GM12874 (cell line): ENCODE measurements at regions not wholly inside any gene's neighbourhood (a gene's known extent, or its start where the extent isn't known, plus 50 kb on each side); places are given as distances from the start of the nearest gene placed in this dataset.

Source experiments
- TF ChIP-seq, protein P1 (sequence below): IDR thresholded peaks from 2 replicates; pipeline ENCODE4 v1.5.1; 2011; ENCODE audit warnings: low read depth, mild to moderate bottlenecking, control low read depth, low read length, moderate library complexity; ENCODE audit not compliant: insufficient read depth

DNA sequence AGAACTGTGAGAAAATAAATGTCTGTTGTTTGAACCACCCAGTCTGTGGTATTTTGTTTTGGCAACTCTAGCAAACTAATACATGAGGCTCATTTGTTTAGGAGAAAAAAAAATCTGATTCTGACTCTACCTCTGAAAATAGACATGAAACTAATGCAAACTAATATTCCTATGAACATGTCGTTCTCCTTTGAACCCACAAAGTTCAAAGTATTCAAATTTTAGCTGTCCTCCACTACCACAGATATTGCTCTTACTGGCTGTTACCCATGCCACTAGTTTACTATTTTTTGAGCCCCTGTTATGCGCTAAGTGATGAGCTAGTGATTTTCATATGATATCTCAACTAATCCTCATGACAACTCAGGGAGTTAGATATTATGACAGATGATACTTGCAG is 58.8 kb upstream of the ZNF804B start:
- TF ChIP-seq, protein P1, sequence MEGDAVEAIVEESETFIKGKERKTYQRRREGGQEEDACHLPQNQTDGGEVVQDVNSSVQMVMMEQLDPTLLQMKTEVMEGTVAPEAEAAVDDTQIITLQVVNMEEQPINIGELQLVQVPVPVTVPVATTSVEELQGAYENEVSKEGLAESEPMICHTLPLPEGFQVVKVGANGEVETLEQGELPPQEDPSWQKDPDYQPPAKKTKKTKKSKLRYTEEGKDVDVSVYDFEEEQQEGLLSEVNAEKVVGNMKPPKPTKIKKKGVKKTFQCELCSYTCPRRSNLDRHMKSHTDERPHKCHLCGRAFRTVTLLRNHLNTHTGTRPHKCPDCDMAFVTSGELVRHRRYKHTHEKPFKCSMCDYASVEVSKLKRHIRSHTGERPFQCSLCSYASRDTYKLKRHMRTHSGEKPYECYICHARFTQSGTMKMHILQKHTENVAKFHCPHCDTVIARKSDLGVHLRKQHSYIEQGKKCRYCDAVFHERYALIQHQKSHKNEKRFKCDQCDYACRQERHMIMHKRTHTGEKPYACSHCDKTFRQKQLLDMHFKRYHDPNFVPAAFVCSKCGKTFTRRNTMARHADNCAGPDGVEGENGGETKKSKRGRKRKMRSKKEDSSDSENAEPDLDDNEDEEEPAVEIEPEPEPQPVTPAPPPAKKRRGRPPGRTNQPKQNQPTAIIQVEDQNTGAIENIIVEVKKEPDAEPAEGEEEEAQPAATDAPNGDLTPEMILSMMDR, result no peak

GRCh38 chr7:88694207-88694606 is 65.3 kb upstream of the ZNF804B start:
- TF ChIP-seq, protein P1, result no peak

GRCh38 chr7:88693131-88693530 is 66.4 kb upstream of the ZNF804B start:
- TF ChIP-seq, protein P1, result no peak

DNA sequence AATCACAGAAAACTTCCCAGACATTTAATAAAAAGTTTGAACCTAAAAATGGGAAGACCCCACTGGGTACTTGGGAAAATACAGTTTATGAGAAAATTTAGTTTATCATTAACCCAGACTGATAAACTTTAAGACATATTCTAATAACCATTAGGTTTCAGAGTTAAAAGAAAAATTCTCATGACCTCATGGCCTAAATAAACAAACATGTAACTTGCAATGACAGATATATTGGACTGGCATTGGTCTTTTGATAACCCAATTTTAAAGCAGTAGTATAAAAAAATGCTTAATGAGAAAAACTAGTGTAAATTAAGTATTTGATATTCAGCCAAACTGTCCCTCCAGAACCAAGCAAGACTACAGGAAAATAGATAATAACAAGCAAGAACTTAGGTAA is 67.0 kb upstream of the ZNF804B start:
- TF ChIP-seq, protein P1, result no peak

GRCh38 chr7:88689821-88690220 is 69.7 kb upstream of the ZNF804B start:
- TF ChIP-seq, protein P1, result no peak

DNA sequence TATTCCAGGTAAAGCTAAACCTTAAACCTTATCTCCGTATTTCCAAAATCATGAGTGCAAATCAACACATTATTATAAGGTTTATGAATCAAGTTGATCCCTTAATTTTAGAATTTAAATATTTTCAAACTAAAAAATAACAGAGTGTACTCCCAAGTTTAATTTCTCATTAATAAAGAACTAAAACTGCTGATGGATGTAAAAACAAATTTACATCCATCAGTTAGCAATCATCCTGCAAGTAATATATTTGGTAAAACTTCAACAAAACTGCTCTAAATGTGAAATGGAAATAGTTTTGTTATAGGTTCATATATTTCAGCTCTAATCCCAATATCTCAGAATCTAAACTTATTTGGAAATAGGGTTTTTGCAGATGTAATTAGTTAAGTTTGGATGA is 71.3 kb upstream of the ZNF804B start:
- TF ChIP-seq, protein P1, result no peak

DNA sequence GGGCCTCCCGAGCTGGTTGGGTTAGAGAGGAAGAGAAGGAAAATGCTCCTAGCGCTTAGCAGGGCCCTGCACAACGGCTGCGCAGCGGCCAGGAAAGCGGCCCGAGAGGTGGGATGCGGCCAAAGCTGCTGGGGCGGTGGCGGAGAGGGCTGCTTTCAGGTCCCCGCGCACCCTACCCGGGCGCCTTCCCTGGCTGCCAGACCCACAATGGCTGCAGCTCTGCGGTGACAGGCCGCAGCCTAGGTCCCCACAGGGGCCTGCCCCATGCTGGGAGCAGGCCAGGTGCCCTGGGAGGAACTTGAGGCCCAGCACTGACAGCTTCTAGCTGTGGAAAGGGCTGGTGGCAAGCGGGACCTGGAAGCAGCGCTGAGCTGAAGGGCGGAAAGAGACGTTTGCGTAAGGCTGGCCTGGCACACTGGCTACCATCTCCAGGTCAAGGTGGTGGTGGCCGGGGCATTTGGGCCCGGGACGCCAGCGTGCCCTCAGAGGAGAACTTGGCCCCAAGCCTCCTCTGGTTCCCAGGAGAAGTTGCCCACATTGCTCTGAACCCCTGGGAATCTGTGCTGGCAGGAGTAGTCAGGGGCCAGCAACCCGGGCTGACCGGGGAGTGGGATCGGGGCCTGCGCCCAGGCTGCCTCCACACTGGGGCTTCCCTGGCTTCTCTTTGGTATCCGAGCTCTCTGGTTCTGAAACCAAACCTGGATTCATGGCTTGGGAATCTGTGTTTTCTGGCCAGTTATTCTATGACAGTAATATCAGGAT is 72.9 kb upstream of the ZNF804B start:
- TF ChIP-seq, protein P1, result no peak

- TF ChIP-seq, protein P1, result no peak
These were observed 77.8 kb upstream of the ZNF804B start for GRCh38 chr7:88681682-88682081.
